HG03066 (cell line): ENCODE measurements at regions not wholly inside any gene's neighbourhood (a gene's known extent, or its start where the extent isn't known, plus 50 kb on each side); places are given as distances from the start of the nearest gene placed in this dataset.
"Not testable (repeated sequence)": the region's sequence is repeated elsewhere in the genome, so short reads cannot be mapped to it uniquely, and the experiment has no call there.

Source experiments
- ATAC-seq: cut with Tn5 transposase; IDR thresholded peaks from one replicate; pipeline ENCODE4 v1.9.1; 2021; ENCODE audit warnings: low read depth; ENCODE audit not compliant: unreplicated experiment

GRCh38 chr11:25486338-25486737 lies 845.6 kb upstream of the ANO3 start:
- not testable (repeated sequence) for ATAC-seq

- not testable (repeated sequence) for ATAC-seq
Measured at GRCh38 chr11:25488176-25488575, 843.8 kb upstream of the ANO3 start.

- not testable (repeated sequence) for ATAC-seq
Measured at GRCh38 chr11:25501426-25501825, 830.5 kb upstream of the ANO3 start.

- no peak for ATAC-seq
Measured at GRCh38 chr11:25515576-25515975, 816.4 kb upstream of the ANO3 start.

GRCh38 chr11:25520459-25520858 lies 811.5 kb upstream of the ANO3 start:
- ATAC-seq: no peak

- no peak for ATAC-seq
Measured at GRCh38 chr11:25527841-25528240, 804.1 kb upstream of the ANO3 start.

GRCh38 chr11:25529572-25529971 lies 802.4 kb upstream of the ANO3 start:
- ATAC-seq: no peak

GRCh38 chr11:25535467-25536272 lies 796.3 kb upstream of the ANO3 start:
- ATAC-seq: no peak

- ATAC-seq: no peak
Measured at GRCh38 chr11:25536289-25536688, 795.6 kb upstream of the ANO3 start.

GRCh38 chr11:25537393-25537792 lies 794.5 kb upstream of the ANO3 start:
- no peak for ATAC-seq

GRCh38 chr11:25547292-25547691 lies 784.6 kb upstream of the ANO3 start:
- ATAC-seq: no peak

GRCh38 chr11:25562417-25562816 lies 769.5 kb upstream of the ANO3 start:
- no peak for ATAC-seq

GRCh38 chr11:25565846-25566245 lies 766.1 kb upstream of the ANO3 start:
- ATAC-seq: no peak

- no peak for ATAC-seq
Measured at GRCh38 chr11:25566298-25567200, 765.4 kb upstream of the ANO3 start.

- ATAC-seq: no peak
Measured at GRCh38 chr11:25576320-25576719, 755.6 kb upstream of the ANO3 start.

GRCh38 chr11:25579554-25579953 lies 752.4 kb upstream of the ANO3 start:
- ATAC-seq: not testable (repeated sequence)

- no peak for ATAC-seq
Measured at GRCh38 chr11:25583596-25583995, 748.3 kb upstream of the ANO3 start.

GRCh38 chr11:25587496-25587895 lies 744.4 kb upstream of the ANO3 start:
- ATAC-seq: no peak

GRCh38 chr11:25593221-25593620 lies 738.7 kb upstream of the ANO3 start:
- ATAC-seq: no peak

GRCh38 chr11:25596701-25597100 lies 735.2 kb upstream of the ANO3 start:
- ATAC-seq: no peak

GRCh38 chr11:25597696-25598095 lies 734.2 kb upstream of the ANO3 start:
- no peak for ATAC-seq

GRCh38 chr11:25602149-25602548 lies 729.8 kb upstream of the ANO3 start:
- ATAC-seq: no peak
